ENCODE measurements at regions not wholly inside any gene's neighbourhood (a gene's known extent, or its start where the extent isn't known, plus 50 kb on each side); places are given as distances from the start of the nearest gene placed in this dataset.
"Not testable (repeated sequence)": the region's sequence is repeated elsewhere in the genome, so short reads cannot be mapped to it uniquely, and the experiment has no call there.

DNA sequence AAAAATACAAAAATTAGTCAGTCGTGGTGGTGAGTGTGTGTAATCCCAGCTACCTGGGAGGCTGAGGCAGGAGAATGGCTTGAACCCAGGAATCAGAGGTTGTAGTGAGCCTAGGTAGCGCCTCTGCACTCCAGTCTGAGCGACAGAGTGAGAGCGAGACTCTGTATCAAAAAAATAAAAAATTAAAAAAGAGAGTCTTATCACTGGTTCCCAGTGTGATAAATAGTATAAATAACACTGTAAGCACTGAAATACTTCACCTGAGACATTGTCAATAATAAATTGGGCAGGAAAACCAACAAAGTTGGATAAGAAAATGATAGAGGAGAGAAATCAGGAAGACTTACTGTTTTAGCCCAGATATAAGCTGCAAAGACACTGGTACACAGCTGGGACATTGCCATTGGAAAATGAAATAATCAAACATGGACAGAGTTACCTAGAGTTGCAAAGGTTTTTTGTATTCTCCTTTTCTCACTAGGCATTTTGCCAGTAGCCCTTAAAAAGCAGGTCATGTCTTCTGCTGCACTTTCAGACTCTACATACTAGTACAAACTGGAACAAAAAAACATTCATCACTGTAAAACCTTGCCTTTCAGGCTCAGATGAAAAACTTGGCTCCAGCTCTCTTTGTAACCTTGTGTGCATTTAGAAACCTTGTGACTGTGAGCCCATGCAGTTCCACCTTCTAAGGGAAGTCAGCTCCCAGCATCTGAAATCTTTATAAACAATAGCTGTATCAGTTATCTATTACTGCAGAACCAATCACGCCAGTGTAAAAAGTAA, 55.0 kb upstream of the PPP1R2C start:
- DNase-seq = no peak

- DNase-seq = not testable (repeated sequence)
These were observed 55.6 kb upstream of the PPP1R2C start for GRCh38 chrX:42833550-42833940.

DNA sequence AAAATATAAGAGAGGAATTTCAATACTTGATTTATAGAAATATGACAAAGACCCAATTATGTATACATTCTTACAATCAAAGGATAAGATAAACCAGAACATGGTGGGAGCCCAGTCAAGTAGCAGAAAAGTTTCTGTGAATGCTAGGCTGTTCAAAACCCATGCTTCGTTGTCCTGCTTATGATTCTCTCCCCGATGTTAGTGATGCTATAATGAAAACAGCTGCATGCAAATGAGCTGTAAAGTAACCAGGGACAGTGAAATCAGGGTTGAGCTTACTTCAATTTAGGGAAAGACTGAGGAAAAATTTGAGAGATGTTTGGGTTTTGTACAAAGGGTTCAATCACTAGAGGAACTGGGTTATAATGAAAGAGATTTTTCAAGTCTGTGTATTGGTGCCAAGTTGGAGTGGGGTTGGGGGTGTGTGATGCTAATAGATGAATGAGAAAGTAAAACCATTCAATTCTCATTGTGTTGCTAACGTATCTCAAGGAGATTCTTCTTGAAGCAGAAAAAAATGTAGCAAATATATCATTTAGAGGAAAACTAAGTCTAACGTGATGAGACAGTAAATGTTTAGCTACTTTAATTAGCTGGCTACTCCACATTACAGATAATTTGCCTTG, 59.3 kb upstream of the PPP1R2C start:
- no peak for DNase-seq

GRCh38 chrX:42837747-42838146, 59.8 kb upstream of the PPP1R2C start:
- no peak for DNase-seq

DNA sequence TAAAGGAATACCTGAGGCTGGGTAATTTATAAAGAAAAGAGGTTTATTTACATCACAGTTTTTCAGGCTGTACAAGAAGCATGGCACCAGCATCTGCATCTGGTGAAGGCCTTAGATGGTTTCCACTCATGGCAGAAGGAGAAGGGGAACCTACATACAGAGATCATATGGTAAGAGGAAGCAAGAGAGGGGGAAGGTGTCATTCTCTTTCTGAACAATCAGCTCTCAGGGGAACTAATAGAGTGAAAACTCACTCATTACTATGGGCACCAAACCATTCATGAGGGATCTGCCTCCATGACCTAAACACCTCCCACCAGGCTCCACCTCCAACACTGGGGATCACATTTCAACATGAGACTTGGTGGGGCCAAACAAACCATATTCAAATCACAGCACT, 61.7 kb upstream of the PPP1R2C start:
- no peak for DNase-seq

- no peak for DNase-seq
These were observed 68.8 kb upstream of the PPP1R2C start for GRCh38 chrX:42846741-42847140.

GRCh38 chrX:42855259-42855658, 77.3 kb upstream of the PPP1R2C start:
- no peak for DNase-seq

DNA sequence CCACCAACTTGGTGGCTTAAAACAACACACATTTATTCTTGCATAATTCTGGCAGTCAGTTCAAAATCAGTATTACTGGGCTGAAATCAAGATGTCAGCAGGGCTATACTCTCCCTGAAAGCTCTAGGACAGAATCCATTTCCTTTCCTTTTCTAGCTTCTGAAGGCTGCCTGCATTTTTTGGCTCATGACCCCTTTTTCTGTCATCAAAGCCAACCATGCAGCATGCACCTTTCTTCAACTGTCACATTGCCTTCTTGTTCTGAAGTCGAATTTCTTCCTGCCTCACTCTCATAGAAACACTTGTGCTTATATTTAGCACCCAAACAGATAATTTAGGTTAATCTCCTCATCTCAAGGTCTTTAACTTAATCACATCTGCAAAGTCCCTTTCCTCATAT, 79.8 kb upstream of the PPP1R2C start:
- no peak for DNase-seq

- DNase-seq = no peak
These were observed 91.0 kb upstream of the PPP1R2C start for GRCh38 chrX:42869011-42869410.

DNA sequence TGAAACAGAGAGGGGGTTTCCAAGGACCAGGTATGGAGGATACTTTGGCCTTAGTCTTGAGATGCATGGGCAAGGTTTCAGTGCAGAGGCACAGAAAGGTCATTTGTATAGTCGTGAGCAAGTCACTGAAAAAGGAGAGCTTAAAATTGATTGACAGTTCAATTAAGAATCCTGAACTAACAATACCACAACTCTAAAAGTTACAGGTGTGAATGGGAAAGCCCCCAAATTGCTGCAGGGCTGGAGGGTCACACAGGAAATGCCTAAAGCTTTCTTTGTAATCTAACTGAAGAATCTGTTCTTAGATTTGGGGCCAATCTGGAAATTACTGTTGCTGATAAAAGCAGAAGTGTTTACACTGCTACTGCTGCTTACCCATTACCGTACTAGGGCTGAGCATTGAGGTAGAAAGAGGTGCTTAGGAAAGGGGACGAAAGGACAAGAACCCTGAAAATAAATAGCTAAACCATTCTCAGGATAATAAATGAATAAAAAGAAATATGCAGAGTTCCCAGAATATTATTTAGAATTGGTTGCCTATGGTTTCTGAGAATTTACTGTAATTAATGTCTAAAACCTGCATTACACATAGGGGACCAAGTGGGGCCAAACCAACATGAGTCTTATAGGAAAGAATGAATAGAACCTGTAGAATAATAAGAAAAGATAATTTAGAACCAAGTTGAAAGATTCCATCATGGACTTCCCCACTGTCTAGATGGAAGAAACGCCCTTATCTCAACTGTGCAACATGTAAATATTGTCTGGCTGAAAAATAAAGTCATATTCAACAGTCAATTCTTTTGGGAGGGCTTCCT, 91.9 kb upstream of the PPP1R2C start:
- DNase-seq = no peak

DNA sequence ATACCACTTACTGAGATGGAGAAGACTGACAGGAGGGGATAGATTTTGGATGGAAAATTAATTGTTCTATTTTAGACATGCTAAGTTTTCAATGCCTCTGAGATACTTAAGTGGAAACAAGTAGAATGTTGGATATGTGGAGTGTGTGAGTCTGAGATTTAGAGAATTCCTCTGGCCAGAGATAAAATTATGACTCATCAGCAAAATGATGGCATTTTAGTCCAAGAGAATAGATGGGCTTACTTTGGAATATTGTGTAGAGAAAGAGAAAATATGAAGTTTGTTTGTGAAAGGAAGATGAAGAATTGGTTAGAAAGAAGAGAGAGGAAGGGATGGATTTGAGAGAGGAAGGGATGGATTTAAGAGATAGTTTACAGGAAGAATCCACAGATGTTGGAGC, 108.6 kb upstream of the PPP1R2C start:
- no peak for DNase-seq

DNA sequence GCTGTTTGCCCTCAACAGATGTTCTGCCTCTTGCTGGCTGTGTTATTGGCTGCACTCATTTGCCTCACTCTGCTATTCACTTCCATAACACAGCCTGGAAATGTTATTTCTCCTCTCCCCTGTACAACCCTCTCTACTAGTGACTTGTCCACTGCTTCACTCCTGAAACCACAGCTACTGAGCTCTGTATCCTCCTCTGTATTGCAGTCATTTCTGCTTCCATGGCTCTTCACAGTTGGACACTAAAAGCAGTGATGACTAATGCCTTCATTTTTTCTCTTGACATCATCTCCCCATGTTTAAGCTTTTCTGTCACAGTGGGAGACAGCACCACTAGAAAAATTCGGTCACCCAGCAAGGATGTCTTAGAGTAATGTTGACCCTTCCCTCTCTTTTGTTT, 123.0 kb upstream of the PPP1R2C start:
- no peak for DNase-seq

DNA sequence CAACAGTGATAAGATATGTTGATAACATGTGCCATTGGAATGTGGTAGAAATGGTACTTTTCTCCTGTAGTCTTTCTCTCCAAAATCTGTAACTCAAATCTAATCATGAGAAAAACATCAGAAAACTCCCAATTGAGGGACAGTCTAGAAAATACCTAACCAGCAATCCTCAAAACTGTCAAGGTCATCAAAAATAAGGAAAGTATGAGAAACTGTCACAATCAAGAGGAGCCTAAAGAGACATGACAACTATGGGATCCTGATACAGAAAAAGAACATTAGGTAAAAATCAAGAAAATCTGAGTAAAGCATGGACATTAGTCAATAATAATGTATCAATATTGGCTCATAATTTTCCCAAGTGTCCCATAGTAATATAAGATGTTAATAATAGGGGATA, 124.5 kb upstream of the PPP1R2C start:
- no peak for DNase-seq

DNA sequence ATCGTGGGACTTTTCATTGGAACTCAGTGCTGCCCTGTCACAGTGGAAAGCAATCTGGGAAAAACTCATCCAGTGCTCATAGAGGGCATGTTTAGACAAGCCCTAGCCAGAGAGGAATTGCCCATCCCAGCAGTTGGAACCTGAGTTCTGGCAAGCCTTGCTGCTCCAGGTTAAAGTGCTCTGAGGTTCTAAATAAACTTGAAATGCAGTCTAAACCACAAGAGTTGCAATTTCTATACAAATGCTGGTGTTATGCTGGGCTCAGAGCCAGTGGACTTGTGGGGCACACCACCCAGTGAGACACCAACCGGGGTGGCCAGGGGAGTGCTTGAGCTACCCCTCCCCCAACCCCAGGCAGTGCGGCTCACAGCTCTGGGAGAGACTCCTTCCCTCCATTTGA, 142.8 kb upstream of the PPP1R2C start:
- no peak for DNase-seq

- DNase-seq = no peak
These were observed 152.1 kb upstream of the PPP1R2C start for GRCh38 chrX:42930071-42930470.

- DNase-seq = no peak
These were observed 153.0 kb upstream of the PPP1R2C start for GRCh38 chrX:42930951-42931350.

- no peak for DNase-seq
These were observed 155.2 kb upstream of the PPP1R2C start for GRCh38 chrX:42933187-42933586.

DNA sequence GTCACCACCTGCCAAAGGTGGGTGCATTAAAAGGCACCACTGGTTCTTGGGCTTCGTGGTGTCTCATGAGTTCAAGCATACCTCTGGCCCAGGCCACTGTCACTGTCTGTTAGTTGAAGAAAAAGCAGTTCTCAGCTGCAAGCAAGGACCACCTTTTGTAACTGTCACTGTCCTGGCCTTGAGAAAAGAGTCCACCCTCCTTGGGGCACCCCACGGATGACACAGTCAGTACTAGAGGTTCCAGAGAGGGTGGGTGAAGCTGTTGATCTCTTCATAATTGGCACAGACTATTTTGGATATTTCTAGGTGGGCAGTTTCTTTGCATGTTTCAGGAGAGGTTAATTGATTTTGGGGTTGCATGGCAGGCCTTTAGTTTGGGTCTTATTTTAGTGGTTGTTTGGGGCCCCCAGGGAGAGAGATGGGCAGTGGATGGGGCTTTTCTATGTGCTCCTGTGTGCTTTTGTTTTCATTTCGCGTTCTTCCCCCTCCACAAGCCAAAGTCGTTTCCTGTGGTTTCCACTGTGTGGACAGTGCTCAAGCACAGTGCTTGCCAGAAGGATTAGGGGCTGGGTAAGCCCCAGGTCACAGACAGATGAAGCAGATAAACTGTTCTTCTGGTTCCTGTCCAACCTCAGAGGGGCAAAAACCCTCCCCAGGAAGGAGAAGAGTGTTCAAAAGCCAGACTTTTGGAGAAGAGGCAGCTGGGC, 156.2 kb upstream of the PPP1R2C start:
- no peak for DNase-seq

DNA sequence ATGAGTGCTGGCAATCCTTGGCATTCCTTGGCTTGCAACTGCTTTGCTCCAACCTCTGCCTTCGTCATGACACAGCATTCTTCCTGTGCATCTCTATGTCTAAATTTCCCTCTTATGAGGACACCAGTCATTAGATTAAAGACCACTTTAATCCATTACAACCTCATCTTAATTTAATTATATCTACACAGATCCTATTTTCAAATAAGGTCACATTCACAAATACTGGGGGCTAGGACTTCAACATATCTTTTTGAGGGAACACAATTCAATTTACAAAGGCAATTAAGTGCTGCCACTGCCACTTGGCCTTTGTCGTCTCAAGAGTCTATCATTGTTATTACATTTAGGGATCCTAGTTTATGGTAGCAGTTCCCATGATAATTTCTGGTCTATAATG, 163.7 kb upstream of the PPP1R2C start:
- DNase-seq = no peak

DNA sequence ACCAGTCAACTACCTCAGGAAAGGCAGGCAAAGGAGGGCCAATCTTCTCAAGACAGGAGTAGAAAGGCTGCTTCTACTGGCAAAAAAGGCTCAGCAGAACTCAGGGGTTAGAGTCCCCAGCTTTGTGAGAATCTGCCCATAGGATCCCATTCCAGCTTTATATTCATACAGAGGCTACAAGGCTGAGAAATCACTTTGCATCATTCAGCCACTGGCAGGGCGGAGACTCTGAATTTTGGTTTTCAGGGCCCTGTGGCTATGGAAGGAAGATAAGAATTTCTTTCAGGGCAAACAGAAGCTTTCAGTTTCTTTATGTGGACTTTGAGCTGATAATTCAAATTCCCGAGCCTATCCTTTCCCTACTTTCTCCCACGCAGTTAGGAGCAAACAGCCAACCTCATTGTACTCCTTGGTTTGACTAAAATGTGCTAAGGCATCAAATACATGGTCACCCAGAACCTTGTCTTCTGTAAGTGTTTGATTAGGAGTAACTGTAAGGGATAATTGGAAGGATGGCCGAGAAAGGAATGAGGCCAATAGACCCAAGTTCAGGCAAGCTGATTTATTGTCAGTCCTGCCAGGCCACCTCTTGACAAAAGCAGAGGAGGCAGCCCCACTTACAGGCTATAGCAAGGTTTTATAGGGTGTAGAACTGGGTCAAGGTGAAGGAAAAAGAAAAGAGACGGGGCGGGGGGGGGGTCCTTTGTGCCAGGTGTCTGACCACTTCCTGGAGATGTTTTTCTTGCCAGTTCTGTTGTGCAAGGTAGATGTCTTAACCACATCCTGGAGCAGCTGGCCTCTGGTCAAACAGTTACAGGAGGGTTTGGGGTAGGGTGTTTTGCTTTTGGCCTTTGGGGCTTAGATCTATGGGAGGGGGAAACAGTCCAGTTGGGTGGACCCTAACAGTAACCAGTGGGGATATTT, 165.3 kb upstream of the PPP1R2C start:
- no peak for DNase-seq

GRCh38 chrX:42944381-42944998, 166.5 kb upstream of the PPP1R2C start:
- no peak for DNase-seq

Data from NCI-H774 (cell line).